ENCODE measurements at regions not wholly inside any gene's neighbourhood (a gene's known extent, or its start where the extent isn't known, plus 50 kb on each side); places are given as distances from the start of the nearest gene placed in this dataset.

DNA sequence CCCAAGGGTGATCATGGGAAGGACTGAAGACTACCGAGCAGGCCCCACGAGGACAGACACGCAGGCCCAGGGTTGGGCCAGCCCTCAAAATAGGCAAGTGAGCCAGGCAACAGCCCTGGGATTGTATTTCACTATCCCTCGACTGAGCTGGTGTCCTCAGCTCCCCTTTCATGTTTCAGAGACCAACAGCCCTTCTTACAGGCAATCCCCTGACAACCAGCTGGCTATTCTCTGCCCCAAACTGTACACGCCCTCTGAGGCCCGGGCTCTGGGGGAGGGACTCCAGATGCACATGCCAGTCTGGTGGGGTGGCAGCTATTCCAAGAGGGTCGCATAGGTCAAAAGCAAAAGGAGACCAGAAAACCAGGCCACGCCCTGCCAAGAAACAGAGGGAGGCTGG is 243.0 kb downstream of the TOMM20 start:
- TF ChIP-seq TAF1 (IDR thresholded peaks at IDR 0.05; ENCODE audit: low read depth, low read length) = no peak
- no peak for TF ChIP-seq POLR2AphosphoS5 (IDR thresholded peaks at IDR 0.05; ENCODE audit: low read depth, low read length)
- no peak for TF ChIP-seq POLR2A (IDR thresholded peaks at IDR 0.05; ENCODE audit: low read depth, low read length)
- no peak for TF ChIP-seq POU2F2 (IDR thresholded peaks at IDR 0.05; ENCODE audit: low read depth, low read length)
- TF ChIP-seq SPI1 (IDR thresholded peaks at IDR 0.05; ENCODE audit: low read depth, low read length) = no peak
- TF ChIP-seq PAX5 (IDR thresholded peaks at IDR 0.05; ENCODE audit: insufficient read depth, low read length, severe bottlenecking) = no peak
